Osteocyte (in vitro differentiated cells): ENCODE measurements at regions not wholly inside any gene's neighbourhood (a gene's known extent, or its start where the extent isn't known, plus 50 kb on each side); places are given as distances from the start of the nearest gene placed in this dataset.

Source experiments
- DNase-seq: peaks from one replicate; pipeline ENCODE4 v3.0.0; 2021; ENCODE audit warnings: mixed read lengths; ENCODE audit not compliant: unreplicated experiment; ENCODE audit errors: extremely low spot score
- H3K27ac Mint-ChIP-seq: one replicate; pipeline ENCODE4 v1.8.0; 2021; ENCODE audit warnings: mild to moderate bottlenecking, mixed read lengths; ENCODE audit not compliant: unreplicated experiment
- H3K27me3 Mint-ChIP-seq: one replicate; pipeline ENCODE4 v1.8.0; 2021; ENCODE audit warnings: mixed read lengths; ENCODE audit not compliant: unreplicated experiment
- H3K36me3 Mint-ChIP-seq: one replicate; pipeline ENCODE4 v1.8.0; 2021; ENCODE audit warnings: mixed read lengths; ENCODE audit not compliant: unreplicated experiment
- H3K4me1 Mint-ChIP-seq: one replicate; pipeline ENCODE4 v1.8.0; 2021; ENCODE audit warnings: mixed read lengths; ENCODE audit not compliant: unreplicated experiment
- H3K4me3 Mint-ChIP-seq: one replicate; pipeline ENCODE4 v1.8.0; 2021; ENCODE audit warnings: mild to moderate bottlenecking, moderate library complexity, mixed read lengths; ENCODE audit not compliant: unreplicated experiment
- H3K9me3 Mint-ChIP-seq: one replicate; pipeline ENCODE4 v1.8.0; 2021; ENCODE audit warnings: mixed read lengths; ENCODE audit not compliant: unreplicated experiment
- CTCF ChIP-seq: fragments of 200-600 bp; sonication (generic); IDR thresholded peaks from 2 replicates; pipeline ENCODE4 v1.5.0; 2021; ENCODE audit warnings: antibody characterized with exemption, mild to moderate bottlenecking, moderate library complexity

- Mint-ChIP-seq H3K9me3 (no peaks in the 10 kb centered on the region), H3K4me1 (peaks cover 2% of the 10 kb centered on the region), H3K27ac (no peak overlapping the region), H3K36me3 (no peaks in the 10 kb centered on the region), H3K27me3 (peaks cover 30% of the 10 kb centered on the region), H3K4me3 (no peak overlapping the region)
- TF ChIP-seq CTCF: peak; percentile 74
- DNase-seq: no peak
Observed at GRCh38 chr6:97437087-97437486, 154.1 kb upstream of the MMS22L start.

- no peak overlapping the region for H3K27ac Mint-ChIP-seq
- TF ChIP-seq CTCF: no peak
- no peaks in the 10 kb centered on the region for H3K36me3 Mint-ChIP-seq
Observed at GRCh38 chr6:97438011-97438671, 155.1 kb upstream of the MMS22L start.

GRCh38 chr6:97440590-97441176, 157.7 kb upstream of the MMS22L start:
- H3K27ac Mint-ChIP-seq: no peak overlapping the region
- TF ChIP-seq CTCF: peak; percentile 49
- H3K4me1 Mint-ChIP-seq: peaks cover 2% of the 10 kb centered on the region
- H3K27me3 Mint-ChIP-seq: peaks cover 15% of the 10 kb centered on the region
- no peak overlapping the region for H3K4me3 Mint-ChIP-seq
- H3K36me3 Mint-ChIP-seq: no peaks in the 10 kb centered on the region
- no peaks in the 10 kb centered on the region for H3K9me3 Mint-ChIP-seq
- no peak for DNase-seq

More at GRCh38 chr6:97438011-97438671, 155.1 kb upstream of the MMS22L start:
- Mint-ChIP-seq H3K4me1 (peaks cover 2% of the 10 kb centered on the region), H3K9me3 (no peaks in the 10 kb centered on the region), H3K27me3 (peaks cover 27% of the 10 kb centered on the region), H3K4me3 (no peak overlapping the region)
- DNase-seq: no peak

GRCh38 chr6:97443408-97444080, 160.5 kb upstream of the MMS22L start:
- no peak for TF ChIP-seq CTCF
- H3K27ac Mint-ChIP-seq: no peak overlapping the region
- no peaks in the 10 kb centered on the region for H3K9me3 Mint-ChIP-seq
- peaks cover 22% of the 10 kb centered on the region for H3K27me3 Mint-ChIP-seq
- no peak overlapping the region for H3K4me3 Mint-ChIP-seq
- no peak for DNase-seq
- no peaks in the 10 kb centered on the region for H3K36me3 Mint-ChIP-seq
- peaks cover 2% of the 10 kb centered on the region for H3K4me1 Mint-ChIP-seq

GRCh38 chr6:97445407-97445806, 162.4 kb upstream of the MMS22L start:
- no peak for TF ChIP-seq CTCF
- Mint-ChIP-seq H3K27ac (no peak overlapping the region), H3K36me3 (no peaks in the 10 kb centered on the region), H3K4me1 (peaks cover 2% of the 10 kb centered on the region), H3K9me3 (no peaks in the 10 kb centered on the region), H3K27me3 (peaks cover 18% of the 10 kb centered on the region), H3K4me3 (no peak overlapping the region)
- DNase-seq: no peak
